Astrocyte (in vitro differentiated cells and primary cell): ENCODE measurements at regions not wholly inside any gene's neighbourhood (a gene's known extent, or its start where the extent isn't known, plus 50 kb on each side); places are given as distances from the start of the nearest gene placed in this dataset.

Experiments
- DNase-seq: peaks from one replicate; pipeline ENCODE4 v3.0.0-alpha.2; 2010; ENCODE audit warnings: low read depth
- FAIRE-seq: peaks from 2 replicates; lab custom pipeline; 2011; peaks lifted over from hg19 to GRCh38; lab: Jason Lieb, UNC
- H2AFZ ChIP-seq: 2 replicates; pipeline ENCODE4 v1.6.0; 2012; ENCODE audit warnings: low read depth, low read length, inconsistent platforms
- H3K27ac ChIP-seq: 2 replicates; pipeline ENCODE4 v1.5.1; 2011; ENCODE audit warnings: low read depth, low read length, inconsistent platforms
- H3K27me3 ChIP-seq: 2 replicates; pipeline ENCODE4 v1.6.0; 2011; ENCODE audit warnings: low read length, inconsistent platforms; ENCODE audit not compliant: insufficient read depth
- H3K36me3 ChIP-seq: 2 replicates; pipeline ENCODE4 v1.5.1; 2011; ENCODE audit warnings: low read length, inconsistent platforms; ENCODE audit not compliant: insufficient read depth
- H3K4me1 ChIP-seq: 2 replicates; pipeline ENCODE4 v1.5.1; 2011; ENCODE audit warnings: low read length, inconsistent platforms; ENCODE audit not compliant: insufficient read depth
- H3K4me2 ChIP-seq: 2 replicates; pipeline ENCODE4 v1.6.0; 2012; ENCODE audit warnings: low read length, inconsistent platforms
- H3K4me3 ChIP-seq: 2 replicates; pipeline ENCODE4 v1.5.1; 2011; ENCODE audit warnings: low read depth, mild to moderate bottlenecking, low read length, inconsistent platforms; ENCODE audit not compliant: insufficient read depth
- H3K79me2 ChIP-seq: 2 replicates; pipeline ENCODE4 v1.6.0; 2012; ENCODE audit warnings: mild to moderate bottlenecking, low read length, inconsistent platforms; ENCODE audit not compliant: insufficient read depth
- H3K9ac ChIP-seq: 2 replicates; pipeline ENCODE4 v1.6.0; 2012; ENCODE audit warnings: mild to moderate bottlenecking, low read length, inconsistent platforms
- H3K9me3 ChIP-seq: 2 replicates; pipeline ENCODE4 v1.5.1; 2012; ENCODE audit warnings: low read depth, mild to moderate bottlenecking, low read length, inconsistent platforms; ENCODE audit not compliant: insufficient read depth
- H4K20me1 ChIP-seq: 2 replicates; pipeline ENCODE4 v1.6.0; 2012; ENCODE audit warnings: low read length, inconsistent platforms; ENCODE audit not compliant: insufficient read depth
- H3K27ac Mint-ChIP-seq: one replicate; pipeline ENCODE4 v1.8.0; 2021; ENCODE audit warnings: mild to moderate bottlenecking, mixed read lengths; ENCODE audit not compliant: unreplicated experiment
- H3K27me3 Mint-ChIP-seq: one replicate; pipeline ENCODE4 v1.8.0; 2021; ENCODE audit warnings: low read depth, mixed read lengths; ENCODE audit not compliant: unreplicated experiment
- H3K36me3 Mint-ChIP-seq: one replicate; pipeline ENCODE4 v1.8.0; 2021; ENCODE audit warnings: low read depth, mixed read lengths; ENCODE audit not compliant: unreplicated experiment
- H3K4me1 Mint-ChIP-seq: one replicate; pipeline ENCODE4 v1.8.0; 2021; ENCODE audit warnings: low read depth, mixed read lengths; ENCODE audit not compliant: unreplicated experiment
- H3K4me3 Mint-ChIP-seq: one replicate; pipeline ENCODE4 v1.8.0; 2021; ENCODE audit warnings: mild to moderate bottlenecking, moderate library complexity, mixed read lengths; ENCODE audit not compliant: unreplicated experiment
- H3K9me3 Mint-ChIP-seq: one replicate; pipeline ENCODE4 v1.8.0; 2021; ENCODE audit warnings: mild to moderate bottlenecking, mixed read lengths; ENCODE audit not compliant: unreplicated experiment
- CTCF ChIP-seq: IDR thresholded peaks from 2 replicates; pipeline ENCODE4 v1.5.1; 2011; ENCODE audit warnings: low read depth, mild to moderate bottlenecking, inconsistent platforms, low read length, moderate library complexity; ENCODE audit not compliant: insufficient read depth
- EZH2 ChIP-seq: IDR thresholded peaks from 2 replicates; pipeline ENCODE4 v1.6.1; 2012; ENCODE audit warnings: mild to moderate bottlenecking, low read length, inconsistent platforms; ENCODE audit not compliant: insufficient read depth

GRCh38 chr2:72027426-72028161 is 120.1 kb downstream of the CYP26B1 start:
- Histone ChIP-seq H3K9ac (no peak overlapping the region), H4K20me1 (no peaks in the 10 kb centered on the region), H3K4me3 (no peak overlapping the region), H3K79me2 (no peaks in the 10 kb centered on the region), H3K4me1 (no peaks in the 10 kb centered on the region), H2AFZ (no peak overlapping the region), H3K36me3 (no peaks in the 10 kb centered on the region), H3K27me3 (peaks cover 3% of the 10 kb centered on the region), H3K27ac (no peak overlapping the region), H3K9me3 (no peaks in the 10 kb centered on the region), H3K4me2 (no peak overlapping the region)
- Mint-ChIP-seq H3K4me1 (peaks cover 12% of the 10 kb centered on the region), H3K4me3 (no peak overlapping the region), H3K36me3 (peaks cover 2% of the 10 kb centered on the region), H3K27ac (no peak overlapping the region), H3K9me3 (no peaks in the 10 kb centered on the region), H3K27me3 (peaks cover 26% of the 10 kb centered on the region)
- TF ChIP-seq EZH2 (no peak), CTCF (no peak)
- DNase-seq (peak; percentile 34), FAIRE-seq (no peak)

GRCh38 chr2:72026819-72027425 is 120.7 kb downstream of the CYP26B1 start:
- no peak overlapping the region for H3K4me2 ChIP-seq
- Mint-ChIP-seq H3K36me3 (peaks cover 2% of the 10 kb centered on the region), H3K27ac (no peak overlapping the region), H3K4me3 (no peak overlapping the region), H3K27me3 (peaks cover 29% of the 10 kb centered on the region), H3K4me1 (peaks cover 12% of the 10 kb centered on the region), H3K9me3 (no peaks in the 10 kb centered on the region)
- H3K9me3 ChIP-seq, result no peaks in the 10 kb centered on the region
- no peaks in the 10 kb centered on the region for H3K36me3 ChIP-seq
- H3K79me2 ChIP-seq, result no peaks in the 10 kb centered on the region
- no peaks in the 10 kb centered on the region for H3K4me1 ChIP-seq
- peaks cover 3% of the 10 kb centered on the region for H3K27me3 ChIP-seq
- DNase-seq, result no peak
- H3K4me3 ChIP-seq, result no peak overlapping the region
- no peak overlapping the region for H3K27ac ChIP-seq
- H2AFZ ChIP-seq, result no peak overlapping the region
- no peak for FAIRE-seq
- no peaks in the 10 kb centered on the region for H4K20me1 ChIP-seq
- no peak for TF ChIP-seq CTCF
- TF ChIP-seq EZH2, result no peak
- no peak overlapping the region for H3K9ac ChIP-seq
